GM12878 (cell line): ENCODE measurements at regions not wholly inside any gene's neighbourhood (a gene's known extent, or its start where the extent isn't known, plus 50 kb on each side); places are given as distances from the start of the nearest gene placed in this dataset.

Source experiments
- ATAC-seq: fragments of 200-7000 bp; cut with Tn5 transposase; 3 replicates; pipeline ENCODE4 v1.9.1; 2020; ENCODE audit warnings: mild to moderate bottlenecking, moderate library complexity
- BruUV-seq: library from RNA; stranded (reverse); fragments of 400-500 nt; replicated peaks from 2 replicates; lab custom pipeline; 2021; lab: Mats Ljungman, UMichigan
- CTCF ChIA-PET: fragments of 300-600 bp; sonication (Branson Sonifier 250); formaldehyde crosslinking; extraction: SDS; loops from one replicate; lab custom pipeline; 2021; ENCODE audit warnings: inconsistent platforms; lab: Yijun Ruan, JAX
- POLR2A ChIA-PET: fragments of 350-600 bp; formaldehyde crosslinking; extraction: SDS; loops from one replicate; lab custom pipeline; 2021; ENCODE audit warnings: inconsistent platforms; lab: Charles Lee
- RAD21 ChIA-PET: fragments of 300-600 bp; sonication (Branson Sonifier 250); formaldehyde crosslinking; loops from one replicate; lab custom pipeline; 2023; ENCODE audit warnings: antibody characterized with exemption; ENCODE audit not compliant: unreplicated experiment; lab: Charles Lee
- SMC1A ChIA-PET: fragments of 300-600 bp; sonication (Branson Sonifier 250); formaldehyde crosslinking; loops from one replicate; lab custom pipeline; 2023; ENCODE audit not compliant: unreplicated experiment, uncharacterized antibody; lab: Charles Lee
- DNase-seq: peaks from one replicate; pipeline ENCODE4 v3.0.0-alpha.2; 2011; ENCODE audit warnings: low read depth, low spot score
- FAIRE-seq: peaks from 3 replicates; lab custom pipeline; 2011; peaks lifted over from hg19 to GRCh38; lab: Jason Lieb, UNC
- H2AFZ ChIP-seq: 2 replicates; pipeline ENCODE4 v1.6.0; 2011; ENCODE audit warnings: low read depth, low read length, control low read depth; ENCODE audit not compliant: control insufficient read depth
- H3K27ac ChIP-seq: 2 replicates; pipeline ENCODE4 v1.5.1; 2011; ENCODE audit warnings: control low read depth; ENCODE audit not compliant: control insufficient read depth, insufficient read depth
- H3K27me3 ChIP-seq, 2 experiments: replicated peaks in 1 of 2; 2 replicates each; pipeline versions ENCODE4 v1.6.0 to v1.6.1; 2011; ENCODE audit warnings: low read length in 1 of 2; ENCODE audit not compliant: control insufficient read depth in 2 of 2, insufficient read depth in 2 of 2
- H3K36me3 ChIP-seq, 2 experiments: 2 replicates each; pipeline ENCODE4 v1.5.1; 2011; ENCODE audit warnings: low read length in 1 of 2; ENCODE audit not compliant: control insufficient read depth in 2 of 2, insufficient read depth in 2 of 2
- H3K4me1 ChIP-seq: 2 replicates; pipeline ENCODE4 v1.6.1; 2011; ENCODE audit warnings: mild to moderate bottlenecking, low read length, moderate library complexity, mixed read lengths; ENCODE audit not compliant: control insufficient read depth, insufficient read depth
- H3K4me2 ChIP-seq: 2 replicates; pipeline ENCODE4 v1.6.0; 2011; ENCODE audit warnings: control low read depth; ENCODE audit not compliant: control insufficient read depth, insufficient read depth
- H3K4me3 ChIP-seq: fragments of 200-600 bp; sonication (generic); 2 replicates; pipeline ENCODE4 v1.5.1; 2016
- H3K79me2 ChIP-seq: 2 replicates; pipeline ENCODE4 v1.6.0; 2011; ENCODE audit warnings: low read length; ENCODE audit not compliant: control insufficient read depth, insufficient read depth
- H3K9ac ChIP-seq: 2 replicates; pipeline ENCODE4 v1.8.0; 2011; ENCODE audit warnings: low read length, control low read depth, mixed read lengths; ENCODE audit not compliant: control insufficient read depth, insufficient read depth
- H3K9me3 ChIP-seq: replicated peaks from 3 replicates; pipeline ENCODE4 v1.5.1; 2011; ENCODE audit warnings: mild to moderate bottlenecking, low read length; ENCODE audit not compliant: control insufficient read depth, insufficient read depth
- H4K20me1 ChIP-seq: 2 replicates; pipeline ENCODE4 v1.6.0; 2011; ENCODE audit not compliant: control insufficient read depth, insufficient read depth
- ETV6 ChIP-seq, 2 experiments: fragments of 450-650 bp in 1 of 2; IDR thresholded peaks in 1 of 2; conservative IDR thresholded peaks in 1 of 2; 2 replicates each; pipeline ENCODE4 v1.6.1; 2014; ENCODE audit warnings: antibody characterized with exemption in 1 of 2, borderline replicate concordance in 1 of 2, low read depth in 1 of 2, mild to moderate bottlenecking in 1 of 2, moderate library complexity in 1 of 2
- MXI1 ChIP-seq: fragments of 150-350 bp; IDR thresholded peaks from 2 replicates; pipeline ENCODE4 v1.6.1; 2011; ENCODE audit warnings: low read depth, mild to moderate bottlenecking, inconsistent platforms, low read length, improper control_type of control experiment
- NFYB ChIP-seq: IDR thresholded peaks from 2 replicates; pipeline ENCODE4 v1.6.1; 2011; ENCODE audit warnings: low read depth, mild to moderate bottlenecking, low read length, improper control_type of control experiment, moderate library complexity; ENCODE audit not compliant: insufficient read depth
- NR2C2 ChIP-seq: IDR thresholded peaks from 2 replicates; pipeline ENCODE4 v1.6.1; 2011; ENCODE audit warnings: borderline replicate concordance, low read depth; ENCODE audit not compliant: control insufficient read depth, insufficient read length
- RAD51 ChIP-seq: fragments of 450-650 bp; IDR thresholded peaks from 2 replicates; pipeline ENCODE4 v1.6.1; 2016; ENCODE audit warnings: moderate library complexity, mild to moderate bottlenecking, inconsistent platforms
- SMAD1 ChIP-seq: fragments of 450-650 bp; IDR thresholded peaks from 2 replicates; pipeline ENCODE4 v1.6.1; 2018; ENCODE audit warnings: mild to moderate bottlenecking, low read depth; ENCODE audit not compliant: partially characterized antibody
- SP1 ChIP-seq: IDR thresholded peaks from one replicate; pipeline ENCODE4 v1.6.1; 2011; ENCODE audit warnings: low read depth, low read length
- STAT3 ChIP-seq: IDR thresholded peaks from 2 replicates; pipeline ENCODE4 v1.6.1; 2011; ENCODE audit warnings: low read depth, low read length, improper control_type of control experiment
- in situ Hi-C: fragments of 300-500 bp; cut with MboI; formaldehyde crosslinking; loops from 9 replicates; pipeline ENCODE4 v1.14.3; 2018; ENCODE audit warnings: mixed read lengths
- intact Hi-C: fragments of 100-400 bp; cut with micrococcal nuclease; formaldehyde crosslinking; loops from one replicate; pipeline ENCODE4 v1.14.2; 2022; ENCODE audit not compliant: unreplicated experiment
- TF ChIP-seq, protein P1 (sequence below): fragments of 450-650 bp; IDR thresholded peaks from 2 replicates; pipeline ENCODE4 v1.6.1; 2017; ENCODE audit warnings: borderline replicate concordance
- TF ChIP-seq, protein P2 (sequence below): fragments of 450-650 bp; formaldehyde crosslinking; IDR thresholded peaks from 2 replicates; pipeline ENCODE4 v1.4.0; 2020; ENCODE audit warnings: mild to moderate bottlenecking, moderate library complexity
- TF ChIP-seq, protein P3 (sequence below): fragments of 450-650 bp; IDR thresholded peaks from 2 replicates; pipeline ENCODE4 v1.6.1; 2016; ENCODE audit warnings: mild to moderate bottlenecking, moderate library complexity, borderline replicate concordance
- TF ChIP-seq, protein P4 (sequence below): fragments of 450-650 bp; IDR thresholded peaks from 2 replicates; pipeline ENCODE4 v1.6.1; 2014; ENCODE audit warnings: mild to moderate bottlenecking

DNA sequence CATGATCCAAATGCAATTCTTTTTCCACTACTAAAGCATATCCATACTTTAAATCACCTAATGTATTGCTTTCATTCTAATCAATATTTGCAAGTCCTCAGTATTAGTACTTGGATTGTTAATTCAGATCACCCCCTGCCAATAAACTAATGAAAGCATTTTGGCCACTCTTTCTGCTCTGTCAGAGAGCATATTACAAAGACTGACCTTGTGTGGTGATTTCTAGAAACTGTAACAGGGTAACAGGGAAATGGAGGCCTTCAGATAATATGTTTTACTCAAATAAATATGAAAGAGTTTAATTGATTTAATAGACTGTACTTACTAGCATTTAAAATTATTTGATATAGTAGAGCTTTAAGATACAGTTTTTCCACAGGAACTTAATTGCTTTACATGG lies 453.0 kb downstream of the KCNJ3 start:
- no peaks in the 10 kb centered on the region for H3K4me1 ChIP-seq
- FAIRE-seq (no peak), ATAC-seq (no peak), DNase-seq (no peak)
- peaks cover 3% of the 10 kb centered on the region; the same call in 2 of the 3 replicates for H3K9me3 ChIP-seq
- no peak overlapping the region for H3K4me3 ChIP-seq
- BruUV-seq, result no TSS peak
- no peaks in the 10 kb centered on the region for H4K20me1 ChIP-seq
- POLR2A ChIA-PET, result no interaction called here
- H3K27ac ChIP-seq, result no peak overlapping the region
- H2AFZ ChIP-seq, result no peak overlapping the region
- no peak overlapping the region for H3K4me2 ChIP-seq
- in situ Hi-C loops (no loop called here), intact Hi-C loops (no loop called here)
- CTCF ChIA-PET, result interaction anchor here (0.8 to 1.2 kb wide), 4 partner anchors 8 to 68 kb away, joined by 3 read pairs; no protein-coding TSS in a partner anchor
- SMC1A ChIA-PET, result interaction anchor here (0.7 to 1.5 kb wide), 2 partner anchors 9 to 611 kb away, joined by 3 to 4 read pairs; no protein-coding TSS in a partner anchor
- H3K27me3 ChIP-seq, result no peaks in the 10 kb centered on the region
- no peaks in the 10 kb centered on the region for H3K36me3 ChIP-seq
- RAD21 ChIA-PET, result interaction anchor here (1.0 kb wide), 1 partner anchor 65 kb away, joined by 3 read pairs; no protein-coding TSS in a partner anchor
- no peaks in the 10 kb centered on the region for H3K79me2 ChIP-seq
- no peak overlapping the region for H3K9ac ChIP-seq
- TF ChIP-seq MXI1, result no peak
- no peak for TF ChIP-seq SMAD1
- no peak for TF ChIP-seq STAT3
- TF ChIP-seq, protein P1, sequence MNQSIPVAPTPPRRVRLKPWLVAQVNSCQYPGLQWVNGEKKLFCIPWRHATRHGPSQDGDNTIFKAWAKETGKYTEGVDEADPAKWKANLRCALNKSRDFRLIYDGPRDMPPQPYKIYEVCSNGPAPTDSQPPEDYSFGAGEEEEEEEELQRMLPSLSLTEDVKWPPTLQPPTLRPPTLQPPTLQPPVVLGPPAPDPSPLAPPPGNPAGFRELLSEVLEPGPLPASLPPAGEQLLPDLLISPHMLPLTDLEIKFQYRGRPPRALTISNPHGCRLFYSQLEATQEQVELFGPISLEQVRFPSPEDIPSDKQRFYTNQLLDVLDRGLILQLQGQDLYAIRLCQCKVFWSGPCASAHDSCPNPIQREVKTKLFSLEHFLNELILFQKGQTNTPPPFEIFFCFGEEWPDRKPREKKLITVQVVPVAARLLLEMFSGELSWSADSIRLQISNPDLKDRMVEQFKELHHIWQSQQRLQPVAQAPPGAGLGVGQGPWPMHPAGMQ, result no peak
- no peak for TF ChIP-seq ETV6 (conservative IDR thresholded peaks at IDR 0.05 in 1 of 2, IDR thresholded peaks at IDR 0.05 in 1 of 2; ENCODE audit: borderline replicate concordance in 1 of 2, low read depth in 1 of 2)
- TF ChIP-seq, protein P2, sequence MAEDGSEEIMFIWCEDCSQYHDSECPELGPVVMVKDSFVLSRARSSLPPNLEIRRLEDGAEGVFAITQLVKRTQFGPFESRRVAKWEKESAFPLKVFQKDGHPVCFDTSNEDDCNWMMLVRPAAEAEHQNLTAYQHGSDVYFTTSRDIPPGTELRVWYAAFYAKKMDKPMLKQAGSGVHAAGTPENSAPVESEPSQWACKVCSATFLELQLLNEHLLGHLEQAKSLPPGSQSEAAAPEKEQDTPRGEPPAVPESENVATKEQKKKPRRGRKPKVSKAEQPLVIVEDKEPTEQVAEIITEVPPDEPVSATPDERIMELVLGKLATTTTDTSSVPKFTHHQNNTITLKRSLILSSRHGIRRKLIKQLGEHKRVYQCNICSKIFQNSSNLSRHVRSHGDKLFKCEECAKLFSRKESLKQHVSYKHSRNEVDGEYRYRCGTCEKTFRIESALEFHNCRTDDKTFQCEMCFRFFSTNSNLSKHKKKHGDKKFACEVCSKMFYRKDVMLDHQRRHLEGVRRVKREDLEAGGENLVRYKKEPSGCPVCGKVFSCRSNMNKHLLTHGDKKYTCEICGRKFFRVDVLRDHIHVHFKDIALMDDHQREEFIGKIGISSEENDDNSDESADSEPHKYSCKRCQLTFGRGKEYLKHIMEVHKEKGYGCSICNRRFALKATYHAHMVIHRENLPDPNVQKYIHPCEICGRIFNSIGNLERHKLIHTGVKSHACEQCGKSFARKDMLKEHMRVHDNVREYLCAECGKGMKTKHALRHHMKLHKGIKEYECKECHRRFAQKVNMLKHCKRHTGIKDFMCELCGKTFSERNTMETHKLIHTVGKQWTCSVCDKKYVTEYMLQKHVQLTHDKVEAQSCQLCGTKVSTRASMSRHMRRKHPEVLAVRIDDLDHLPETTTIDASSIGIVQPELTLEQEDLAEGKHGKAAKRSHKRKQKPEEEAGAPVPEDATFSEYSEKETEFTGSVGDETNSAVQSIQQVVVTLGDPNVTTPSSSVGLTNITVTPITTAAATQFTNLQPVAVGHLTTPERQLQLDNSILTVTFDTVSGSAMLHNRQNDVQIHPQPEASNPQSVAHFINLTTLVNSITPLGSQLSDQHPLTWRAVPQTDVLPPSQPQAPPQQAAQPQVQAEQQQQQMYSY (CRISPR knock-in tag), result no peak
- TF ChIP-seq, protein P3, sequence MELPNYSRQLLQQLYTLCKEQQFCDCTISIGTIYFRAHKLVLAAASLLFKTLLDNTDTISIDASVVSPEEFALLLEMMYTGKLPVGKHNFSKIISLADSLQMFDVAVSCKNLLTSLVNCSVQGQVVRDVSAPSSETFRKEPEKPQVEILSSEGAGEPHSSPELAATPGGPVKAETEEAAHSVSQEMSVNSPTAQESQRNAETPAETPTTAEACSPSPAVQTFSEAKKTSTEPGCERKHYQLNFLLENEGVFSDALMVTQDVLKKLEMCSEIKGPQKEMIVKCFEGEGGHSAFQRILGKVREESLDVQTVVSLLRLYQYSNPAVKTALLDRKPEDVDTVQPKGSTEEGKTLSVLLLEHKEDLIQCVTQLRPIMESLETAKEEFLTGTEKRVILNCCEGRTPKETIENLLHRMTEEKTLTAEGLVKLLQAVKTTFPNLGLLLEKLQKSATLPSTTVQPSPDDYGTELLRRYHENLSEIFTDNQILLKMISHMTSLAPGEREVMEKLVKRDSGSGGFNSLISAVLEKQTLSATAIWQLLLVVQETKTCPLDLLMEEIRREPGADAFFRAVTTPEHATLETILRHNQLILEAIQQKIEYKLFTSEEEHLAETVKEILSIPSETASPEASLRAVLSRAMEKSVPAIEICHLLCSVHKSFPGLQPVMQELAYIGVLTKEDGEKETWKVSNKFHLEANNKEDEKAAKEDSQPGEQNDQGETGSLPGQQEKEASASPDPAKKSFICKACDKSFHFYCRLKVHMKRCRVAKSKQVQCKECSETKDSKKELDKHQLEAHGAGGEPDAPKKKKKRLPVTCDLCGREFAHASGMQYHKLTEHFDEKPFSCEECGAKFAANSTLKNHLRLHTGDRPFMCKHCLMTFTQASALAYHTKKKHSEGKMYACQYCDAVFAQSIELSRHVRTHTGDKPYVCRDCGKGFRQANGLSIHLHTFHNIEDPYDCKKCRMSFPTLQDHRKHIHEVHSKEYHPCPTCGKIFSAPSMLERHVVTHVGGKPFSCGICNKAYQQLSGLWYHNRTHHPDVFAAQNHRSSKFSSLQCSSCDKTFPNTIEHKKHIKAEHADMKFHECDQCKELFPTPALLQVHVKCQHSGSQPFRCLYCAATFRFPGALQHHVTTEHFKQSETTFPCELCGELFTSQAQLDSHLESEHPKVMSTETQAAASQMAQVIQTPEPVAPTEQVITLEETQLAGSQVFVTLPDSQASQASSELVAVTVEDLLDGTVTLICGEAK, result no peak
- no peak for TF ChIP-seq NFYB
- TF ChIP-seq RAD51, result no peak
- TF ChIP-seq, protein P4, sequence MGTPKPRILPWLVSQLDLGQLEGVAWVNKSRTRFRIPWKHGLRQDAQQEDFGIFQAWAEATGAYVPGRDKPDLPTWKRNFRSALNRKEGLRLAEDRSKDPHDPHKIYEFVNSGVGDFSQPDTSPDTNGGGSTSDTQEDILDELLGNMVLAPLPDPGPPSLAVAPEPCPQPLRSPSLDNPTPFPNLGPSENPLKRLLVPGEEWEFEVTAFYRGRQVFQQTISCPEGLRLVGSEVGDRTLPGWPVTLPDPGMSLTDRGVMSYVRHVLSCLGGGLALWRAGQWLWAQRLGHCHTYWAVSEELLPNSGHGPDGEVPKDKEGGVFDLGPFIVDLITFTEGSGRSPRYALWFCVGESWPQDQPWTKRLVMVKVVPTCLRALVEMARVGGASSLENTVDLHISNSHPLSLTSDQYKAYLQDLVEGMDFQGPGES, result no peak
- no peak for TF ChIP-seq SP1
- TF ChIP-seq NR2C2, result no peak
